ENCODE measurements at regions not wholly inside any gene's neighbourhood (a gene's known extent, or its start where the extent isn't known, plus 50 kb on each side); places are given as distances from the start of the nearest gene placed in this dataset.

DNA sequence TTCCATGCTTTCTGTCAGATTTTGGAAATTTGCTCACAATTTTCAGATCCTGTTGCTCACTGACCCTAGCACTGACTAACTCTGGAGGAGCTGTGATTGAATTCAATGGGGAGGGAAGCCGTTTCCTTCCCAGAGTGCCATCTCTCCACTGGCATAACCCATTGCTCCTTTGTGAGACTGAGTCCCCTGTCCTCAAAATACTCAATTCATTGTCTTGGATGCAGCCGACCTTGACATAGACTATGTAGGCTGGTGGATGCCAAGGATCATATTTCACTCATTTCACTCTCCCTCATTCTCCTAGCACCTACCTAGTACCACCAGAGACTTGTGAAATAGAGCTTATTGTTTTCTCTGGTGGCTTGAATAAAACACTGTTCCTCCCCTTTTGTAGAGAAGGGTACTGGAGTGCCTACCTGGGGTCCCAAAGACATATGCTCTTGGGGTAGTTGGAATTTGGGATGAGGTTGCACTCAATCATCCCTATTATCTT lies 511.3 kb upstream of the ZMIZ1 start:
- TF ChIP-seq, protein P1, sequence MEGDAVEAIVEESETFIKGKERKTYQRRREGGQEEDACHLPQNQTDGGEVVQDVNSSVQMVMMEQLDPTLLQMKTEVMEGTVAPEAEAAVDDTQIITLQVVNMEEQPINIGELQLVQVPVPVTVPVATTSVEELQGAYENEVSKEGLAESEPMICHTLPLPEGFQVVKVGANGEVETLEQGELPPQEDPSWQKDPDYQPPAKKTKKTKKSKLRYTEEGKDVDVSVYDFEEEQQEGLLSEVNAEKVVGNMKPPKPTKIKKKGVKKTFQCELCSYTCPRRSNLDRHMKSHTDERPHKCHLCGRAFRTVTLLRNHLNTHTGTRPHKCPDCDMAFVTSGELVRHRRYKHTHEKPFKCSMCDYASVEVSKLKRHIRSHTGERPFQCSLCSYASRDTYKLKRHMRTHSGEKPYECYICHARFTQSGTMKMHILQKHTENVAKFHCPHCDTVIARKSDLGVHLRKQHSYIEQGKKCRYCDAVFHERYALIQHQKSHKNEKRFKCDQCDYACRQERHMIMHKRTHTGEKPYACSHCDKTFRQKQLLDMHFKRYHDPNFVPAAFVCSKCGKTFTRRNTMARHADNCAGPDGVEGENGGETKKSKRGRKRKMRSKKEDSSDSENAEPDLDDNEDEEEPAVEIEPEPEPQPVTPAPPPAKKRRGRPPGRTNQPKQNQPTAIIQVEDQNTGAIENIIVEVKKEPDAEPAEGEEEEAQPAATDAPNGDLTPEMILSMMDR (IDR thresholded peaks at IDR 0.05): no peak
- TF ChIP-seq POLR2A (IDR thresholded peaks at IDR 0.05): no peak
